HG03521 (cell line): ENCODE measurements at regions not wholly inside any gene's neighbourhood (a gene's known extent, or its start where the extent isn't known, plus 50 kb on each side); places are given as distances from the start of the nearest gene placed in this dataset.

Experiments
- ATAC-seq: cut with Tn5 transposase; IDR thresholded peaks from one replicate; pipeline ENCODE4 v1.9.1; 2021; ENCODE audit warnings: mild to moderate bottlenecking, moderate library complexity; ENCODE audit not compliant: unreplicated experiment

- ATAC-seq: no peak
Measured at GRCh38 chr5:39846144-39846543, 421.4 kb upstream of the DAB2 start.

DNA sequence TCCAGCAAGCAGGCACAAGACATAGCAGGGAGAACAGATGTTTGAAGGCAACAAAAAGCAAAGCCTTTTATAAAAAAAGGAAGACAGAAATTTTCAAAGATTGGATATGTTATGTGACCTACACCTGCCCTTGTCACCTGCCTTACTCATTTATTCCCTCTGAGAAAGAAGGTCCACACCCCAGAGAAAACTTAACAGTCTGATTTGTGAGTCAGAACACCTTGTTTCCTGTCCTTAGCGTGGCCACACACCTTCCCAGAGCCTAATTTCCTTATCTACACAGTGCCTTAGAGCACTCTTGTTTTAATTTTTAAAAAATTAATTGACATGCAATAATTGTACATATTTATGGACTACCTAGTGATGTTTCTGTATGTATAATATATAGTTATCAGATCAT, 419.0 kb upstream of the DAB2 start:
- no peak for ATAC-seq

DNA sequence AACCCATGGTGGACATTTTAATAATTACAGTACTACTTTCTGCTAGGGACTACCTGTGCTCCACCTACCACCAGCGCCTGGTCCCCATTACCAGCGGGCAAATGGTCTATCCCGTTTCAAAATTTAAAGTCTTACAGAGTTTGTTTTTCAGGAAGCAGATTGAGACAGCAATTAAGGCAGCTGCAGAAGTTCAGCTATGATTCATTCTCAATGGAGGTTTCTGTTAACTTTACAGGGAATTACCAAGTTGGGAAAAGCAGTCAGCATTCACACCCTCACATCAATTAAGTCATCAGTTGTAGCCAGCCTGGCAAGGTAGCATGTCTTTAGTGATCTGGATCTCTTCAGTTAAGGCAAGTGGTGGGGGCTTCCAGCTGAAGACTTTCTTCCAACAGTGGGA, 410.6 kb upstream of the DAB2 start:
- no peak for ATAC-seq

GRCh38 chr5:39829441-39829840, 404.7 kb upstream of the DAB2 start:
- no peak for ATAC-seq

DNA sequence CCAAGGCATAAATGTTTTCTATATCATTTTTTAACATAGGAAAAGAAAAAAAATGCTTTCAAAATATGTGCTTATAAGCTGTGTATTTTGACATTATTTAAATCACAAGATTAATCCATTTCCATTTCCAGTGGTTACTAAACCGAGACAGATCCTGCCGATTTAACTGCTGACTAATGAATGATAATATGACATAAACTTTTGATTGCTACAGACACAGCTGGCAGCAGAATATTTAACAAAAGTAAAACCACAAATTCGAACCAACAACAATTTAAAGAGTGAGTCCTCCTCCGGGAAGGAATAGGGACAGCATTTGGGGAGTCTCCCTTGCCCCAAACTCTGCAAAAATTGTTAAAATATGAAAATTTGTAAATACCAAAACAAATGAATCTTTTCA, 401.3 kb upstream of the DAB2 start:
- no peak for ATAC-seq

- ATAC-seq: no peak
Measured at GRCh38 chr5:39825301-39825700, 400.5 kb upstream of the DAB2 start.

GRCh38 chr5:39822020-39822419, 397.2 kb upstream of the DAB2 start:
- no peak for ATAC-seq

GRCh38 chr5:39816866-39817265, 392.1 kb upstream of the DAB2 start:
- ATAC-seq: no peak

DNA sequence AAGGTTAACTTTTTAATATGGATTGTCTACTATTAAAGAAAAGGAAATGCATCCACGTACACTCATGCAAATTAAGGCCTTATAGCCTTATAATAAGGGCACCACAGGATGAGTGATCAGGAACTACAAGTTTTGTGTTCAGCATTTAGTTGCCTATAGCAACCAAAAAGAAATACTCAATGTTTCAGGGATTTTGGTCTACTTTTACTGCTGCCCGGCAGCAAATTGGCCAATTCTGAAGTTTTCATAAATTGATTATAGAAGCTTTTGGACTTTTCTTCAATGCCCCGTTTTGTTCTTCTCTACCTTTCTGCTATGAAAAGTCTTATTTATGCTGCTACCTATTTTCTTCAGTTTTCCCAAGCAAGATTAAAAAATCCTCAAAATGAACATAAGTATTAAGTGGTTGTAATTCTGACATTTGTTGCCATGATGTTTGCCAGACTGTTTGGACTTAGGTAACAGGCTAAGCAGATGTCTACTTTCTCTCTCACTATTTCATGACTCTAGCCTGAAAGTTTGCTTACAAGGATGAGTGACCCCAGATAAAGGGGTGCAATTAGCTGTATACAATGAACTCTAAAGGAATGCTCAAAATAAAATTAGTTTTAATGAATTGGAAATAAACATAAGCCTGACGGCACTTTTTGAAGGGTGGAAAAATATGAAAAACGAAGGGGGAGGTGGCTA, 391.5 kb upstream of the DAB2 start:
- ATAC-seq: no peak

DNA sequence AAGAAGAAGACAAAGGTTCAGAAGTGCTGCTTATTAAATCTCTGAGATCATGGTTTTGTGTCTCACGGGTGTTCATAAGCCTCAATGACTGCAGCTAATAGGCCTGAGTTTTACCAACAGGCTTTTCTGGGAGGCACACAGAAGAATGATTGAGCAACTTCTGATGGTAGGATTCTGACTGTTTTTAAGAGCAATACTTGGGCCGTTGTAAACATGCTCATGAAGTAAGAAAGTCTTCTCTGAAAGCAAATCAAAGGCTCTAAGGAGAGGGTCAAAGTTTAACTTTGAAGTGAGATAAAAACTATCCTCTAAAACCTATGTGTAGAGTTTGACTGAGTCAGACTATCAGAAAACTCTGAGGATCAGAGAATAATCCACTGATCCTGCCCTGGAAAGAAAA, 390.9 kb upstream of the DAB2 start:
- ATAC-seq: no peak

- no peak for ATAC-seq
Measured at GRCh38 chr5:39811381-39811780, 386.6 kb upstream of the DAB2 start.

- no peak for ATAC-seq
Measured at GRCh38 chr5:39808656-39809055, 383.9 kb upstream of the DAB2 start.

- no peak for ATAC-seq
Measured at GRCh38 chr5:39801306-39801705, 376.5 kb upstream of the DAB2 start.

DNA sequence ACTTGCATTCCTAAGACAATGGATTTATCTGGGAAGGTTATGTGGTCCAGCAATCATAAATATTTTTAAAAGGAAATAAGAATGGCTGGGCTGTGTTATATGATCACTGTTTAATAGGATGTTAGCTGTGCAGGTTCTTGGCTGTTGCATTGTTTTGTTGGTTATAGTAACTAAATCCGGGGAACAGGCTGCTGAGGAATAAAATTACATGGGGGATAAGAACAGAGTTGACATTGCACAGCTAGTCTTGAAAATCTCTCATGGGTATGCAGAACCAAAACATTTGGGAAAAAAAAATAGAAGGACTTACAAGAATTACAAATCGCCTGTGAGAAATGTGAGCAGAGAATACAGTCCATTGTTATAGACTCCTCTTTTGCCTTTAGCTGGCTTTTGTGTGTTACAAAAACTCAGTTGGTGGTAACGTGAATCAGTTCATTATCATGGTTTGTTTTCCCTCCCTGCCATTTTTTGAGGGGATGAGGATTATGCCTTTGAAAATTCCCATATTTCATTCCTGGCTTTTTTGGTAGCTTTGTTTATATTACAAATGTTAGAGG, 375.3 kb upstream of the DAB2 start:
- ATAC-seq: no peak

DNA sequence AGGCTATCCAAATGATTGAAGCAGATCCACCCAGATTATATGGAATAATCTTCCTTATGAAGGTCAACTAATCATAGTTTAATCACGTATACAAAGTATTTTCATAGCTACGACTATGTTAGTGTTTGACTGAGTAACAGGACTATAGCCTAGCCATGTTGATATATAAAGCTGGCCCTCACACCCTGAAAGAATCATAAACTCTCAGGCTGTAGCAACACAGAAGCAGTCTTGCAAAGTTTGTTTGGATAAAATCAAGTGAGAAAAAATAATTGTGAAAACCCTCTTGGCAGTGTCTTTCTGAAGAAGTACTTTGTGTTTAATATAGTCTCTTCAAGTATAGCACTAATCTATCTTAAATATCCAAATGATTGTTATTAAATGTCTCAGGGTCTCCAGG, 374.5 kb upstream of the DAB2 start:
- no peak for ATAC-seq

DNA sequence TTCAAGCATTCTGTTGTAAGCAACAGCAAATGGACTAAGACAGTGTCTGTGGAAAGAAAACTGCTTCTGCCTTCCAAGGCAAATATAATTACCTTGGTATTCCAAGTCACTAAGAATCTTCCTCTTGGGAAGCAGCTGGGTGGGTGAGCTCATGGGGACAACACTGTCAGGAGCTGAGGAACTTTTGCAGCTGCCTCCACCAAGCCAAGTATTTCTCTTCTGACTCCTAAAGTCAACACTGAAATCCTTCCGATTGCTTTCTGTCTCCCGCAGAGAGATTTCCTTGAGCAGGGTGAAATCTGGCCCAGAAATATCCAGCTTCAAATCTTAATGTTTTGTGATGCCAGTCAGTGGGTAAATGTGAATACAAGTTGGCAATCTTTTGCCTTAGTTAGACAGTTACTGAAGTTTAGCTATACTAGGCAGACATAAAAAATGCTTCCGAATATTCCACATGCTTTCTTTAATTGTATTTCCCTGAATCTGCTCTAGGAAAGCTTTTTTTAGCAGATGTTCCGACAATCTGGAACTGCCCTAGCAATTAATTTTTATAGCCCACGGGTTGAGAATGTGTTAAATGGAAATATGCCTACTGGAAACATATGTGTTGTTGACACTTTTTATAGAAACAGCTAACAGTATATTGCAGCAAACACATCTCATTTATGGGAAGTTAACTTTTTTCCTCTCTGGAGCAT, 369.9 kb upstream of the DAB2 start:
- ATAC-seq: no peak

DNA sequence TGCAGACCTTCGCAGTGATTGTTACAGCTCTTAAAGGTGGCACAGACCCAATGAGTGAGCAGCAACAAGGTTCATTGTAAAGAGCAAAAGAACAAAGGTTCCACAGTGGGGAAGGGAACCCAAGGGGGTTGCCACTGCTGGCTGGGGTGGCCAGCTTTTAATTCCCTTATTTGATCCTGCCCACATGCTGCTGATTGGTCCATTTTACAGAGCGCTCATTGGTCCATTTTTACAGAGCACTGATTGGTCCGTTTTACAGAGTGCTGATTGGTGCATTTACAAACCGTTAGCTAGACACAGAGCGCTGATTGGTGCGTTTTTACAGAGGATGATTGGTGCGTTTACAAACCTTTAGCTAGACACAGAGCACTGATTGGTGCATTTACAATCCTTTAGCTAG, 360.6 kb upstream of the DAB2 start:
- no peak for ATAC-seq

DNA sequence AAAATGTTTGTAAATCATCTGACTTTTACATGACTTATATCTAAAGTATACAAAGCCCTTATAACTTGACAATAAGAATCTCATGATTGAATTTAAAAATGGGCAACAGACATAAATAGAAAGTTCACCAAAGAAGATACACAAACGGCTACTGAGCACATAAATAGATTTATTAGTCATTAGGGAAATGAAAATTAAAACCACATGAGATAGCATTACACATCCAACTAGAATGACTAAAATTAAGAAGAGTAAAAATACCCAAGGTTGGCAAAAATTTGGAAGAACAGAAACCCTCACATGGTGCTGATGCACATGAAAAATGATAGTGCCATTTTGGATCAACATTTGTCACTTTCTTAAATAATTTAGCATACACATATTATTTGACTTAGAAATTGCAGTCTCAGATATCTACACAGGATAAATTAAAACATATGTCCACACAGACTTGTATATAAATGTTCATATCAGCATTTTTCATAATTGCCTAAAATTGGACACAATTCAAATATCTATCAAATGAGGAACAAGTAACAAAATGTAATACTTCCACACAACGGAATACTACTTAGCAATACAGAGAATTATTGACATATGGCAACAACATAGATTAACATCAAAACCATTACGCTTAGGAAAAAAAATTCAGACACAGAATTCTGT, 359.1 kb upstream of the DAB2 start:
- no peak for ATAC-seq

GRCh38 chr5:39780347-39780746, 355.6 kb upstream of the DAB2 start:
- ATAC-seq: no peak

GRCh38 chr5:39779831-39780230, 355.1 kb upstream of the DAB2 start:
- ATAC-seq: no peak

GRCh38 chr5:39775797-39776365, 351.1 kb upstream of the DAB2 start:
- no peak for ATAC-seq
